Natural killer cell (primary cell): ENCODE measurements at regions not wholly inside any gene's neighbourhood (a gene's known extent, or its start where the extent isn't known, plus 50 kb on each side); places are given as distances from the start of the nearest gene placed in this dataset.

ENCODE experiments used
- ATAC-seq, 3 donors: fragments of 150-1000 bp in 2 of 3; fragments of 200-7000 bp in 1 of 3; cut with Tn5 transposase; 1 replicate in 1 of 3; 2 replicates in 2 of 3; pipeline ENCODE4 v1.10.0; 2021; ENCODE audit warnings: mild to moderate bottlenecking in 2 of 3, moderate library complexity in 2 of 3
- DNase-seq, 2 donors: peaks; one replicate each; pipeline versions ENCODE4 v3.0.0 to v3.0.0-alpha.2; 2013 to 2021; ENCODE audit warnings: mixed read lengths in 1 of 2
- H3K27ac ChIP-seq: one replicate; pipeline ENCODE4 v1.5.1; 2013; ENCODE audit warnings: mild to moderate bottlenecking, low read length
- H3K27me3 ChIP-seq: one replicate; pipeline ENCODE4 v1.6.1; 2013; ENCODE audit warnings: low read length; ENCODE audit not compliant: control insufficient read depth, insufficient read depth
- H3K36me3 ChIP-seq: one replicate; pipeline ENCODE4 v1.6.1; 2013; ENCODE audit warnings: low read length; ENCODE audit not compliant: control insufficient read depth, insufficient read depth
- H3K4me1 ChIP-seq: one replicate; pipeline ENCODE4 v1.6.1; 2013; ENCODE audit warnings: low read length; ENCODE audit not compliant: control insufficient read depth, insufficient read depth
- H3K4me3 ChIP-seq: one replicate; pipeline ENCODE4 v1.5.1; 2013; ENCODE audit warnings: low read length
- H3K9me3 ChIP-seq: one replicate; pipeline ENCODE4 v1.6.1; 2013; ENCODE audit warnings: low read length; ENCODE audit not compliant: control insufficient read depth, insufficient read depth
- H3K27ac Mint-ChIP-seq, 2 donors: one replicate each; pipeline ENCODE4 v1.8.0; 2022; ENCODE audit warnings: mild to moderate bottlenecking in 2 of 2, mixed read lengths in 2 of 2, moderate library complexity in 1 of 2
- H3K27me3 Mint-ChIP-seq, 2 donors: one replicate each; pipeline ENCODE4 v1.8.0; 2022; ENCODE audit warnings: low read depth in 2 of 2, mixed read lengths in 2 of 2
- H3K36me3 Mint-ChIP-seq: one replicate; pipeline ENCODE4 v1.8.0; 2022; ENCODE audit warnings: mixed read lengths
- H3K4me1 Mint-ChIP-seq, 2 donors: one replicate each; pipeline ENCODE4 v1.8.0; 2022; ENCODE audit warnings: mixed read lengths in 2 of 2
- H3K4me3 Mint-ChIP-seq: one replicate; pipeline ENCODE4 v1.8.0; 2022; ENCODE audit warnings: mild to moderate bottlenecking, moderate library complexity, mixed read lengths
- H3K9me3 Mint-ChIP-seq, 2 donors: one replicate each; pipeline ENCODE4 v1.8.0; 2022; ENCODE audit warnings: mixed read lengths in 2 of 2
- WGBS: methylation state at CpG from one replicate; pipeline ENCODE4 v1.1.7; 2013; ENCODE audit warnings: missing lambda C conversion rate; ENCODE audit not compliant: insufficient coverage; 5-methylcytosine and 5-hydroxymethylcytosine counted together
- intact Hi-C: fragments of 100-400 bp; cut with micrococcal nuclease; formaldehyde crosslinking; loops from one replicate; pipeline ENCODE4 v1.14.2; 2022
- TF ChIP-seq, protein P1 (sequence below): fragments of 200-600 bp; IDR thresholded peaks from one replicate; pipeline ENCODE4 v1.8.0; 2022; ENCODE audit warnings: antibody characterized with exemption

DNA sequence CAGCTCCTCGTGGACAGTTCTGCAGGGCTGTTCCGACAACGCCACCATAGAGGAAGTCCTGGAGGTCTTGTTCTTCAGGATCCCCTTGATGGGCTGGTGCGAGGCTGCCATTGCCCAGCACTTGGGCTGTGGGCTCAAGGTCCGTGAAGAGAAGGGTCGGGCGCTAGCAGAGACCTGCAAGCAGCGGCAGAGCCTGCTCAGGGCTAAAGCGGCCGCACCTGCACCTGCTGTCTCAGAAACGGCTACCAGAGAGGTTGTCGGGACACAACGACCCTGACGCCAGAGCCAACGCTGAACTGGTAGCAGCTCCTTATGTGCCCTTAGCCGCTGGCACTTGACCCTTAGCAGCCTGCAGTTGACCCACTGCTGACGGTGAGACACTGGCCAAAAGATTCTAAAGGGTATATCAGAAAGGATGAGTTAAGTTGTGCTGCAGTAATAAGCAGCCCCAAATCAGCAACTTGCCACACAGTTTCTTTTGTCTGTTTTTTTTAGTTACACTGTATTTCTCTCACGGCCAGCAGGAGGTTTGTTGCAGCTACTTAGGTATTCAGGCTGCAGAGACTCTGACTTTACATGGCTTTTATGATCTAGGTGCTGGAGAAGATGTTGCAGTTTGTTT lies 55.5 kb upstream of the ST6GAL2 start:
- ATAC-seq = no peak
- no peaks in the 10 kb centered on the region for H3K36me3 Mint-ChIP-seq
- TF ChIP-seq, protein P1, sequence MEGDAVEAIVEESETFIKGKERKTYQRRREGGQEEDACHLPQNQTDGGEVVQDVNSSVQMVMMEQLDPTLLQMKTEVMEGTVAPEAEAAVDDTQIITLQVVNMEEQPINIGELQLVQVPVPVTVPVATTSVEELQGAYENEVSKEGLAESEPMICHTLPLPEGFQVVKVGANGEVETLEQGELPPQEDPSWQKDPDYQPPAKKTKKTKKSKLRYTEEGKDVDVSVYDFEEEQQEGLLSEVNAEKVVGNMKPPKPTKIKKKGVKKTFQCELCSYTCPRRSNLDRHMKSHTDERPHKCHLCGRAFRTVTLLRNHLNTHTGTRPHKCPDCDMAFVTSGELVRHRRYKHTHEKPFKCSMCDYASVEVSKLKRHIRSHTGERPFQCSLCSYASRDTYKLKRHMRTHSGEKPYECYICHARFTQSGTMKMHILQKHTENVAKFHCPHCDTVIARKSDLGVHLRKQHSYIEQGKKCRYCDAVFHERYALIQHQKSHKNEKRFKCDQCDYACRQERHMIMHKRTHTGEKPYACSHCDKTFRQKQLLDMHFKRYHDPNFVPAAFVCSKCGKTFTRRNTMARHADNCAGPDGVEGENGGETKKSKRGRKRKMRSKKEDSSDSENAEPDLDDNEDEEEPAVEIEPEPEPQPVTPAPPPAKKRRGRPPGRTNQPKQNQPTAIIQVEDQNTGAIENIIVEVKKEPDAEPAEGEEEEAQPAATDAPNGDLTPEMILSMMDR = no peak
- H3K4me1 Mint-ChIP-seq = no peaks in the 10 kb centered on the region
- H3K27ac Mint-ChIP-seq = no peak overlapping the region
- Histone ChIP-seq H3K27me3 (no peaks in the 10 kb centered on the region), H3K27ac (no peak overlapping the region), H3K4me1 (no peaks in the 10 kb centered on the region), H3K36me3 (no peaks in the 10 kb centered on the region), H3K4me3 (no peak overlapping the region), H3K9me3 (no peaks in the 10 kb centered on the region)
- 86% methylated on average over 18 of the region's 18 CpGs for WGBS
- no peak overlapping the region for H3K4me3 Mint-ChIP-seq
- H3K9me3 Mint-ChIP-seq = peaks cover 10% of the 10 kb centered on the region in 2 donors
- intact Hi-C loops = no loop called here
- no peaks in the 10 kb centered on the region for H3K27me3 Mint-ChIP-seq
- no peak for DNase-seq

DNA sequence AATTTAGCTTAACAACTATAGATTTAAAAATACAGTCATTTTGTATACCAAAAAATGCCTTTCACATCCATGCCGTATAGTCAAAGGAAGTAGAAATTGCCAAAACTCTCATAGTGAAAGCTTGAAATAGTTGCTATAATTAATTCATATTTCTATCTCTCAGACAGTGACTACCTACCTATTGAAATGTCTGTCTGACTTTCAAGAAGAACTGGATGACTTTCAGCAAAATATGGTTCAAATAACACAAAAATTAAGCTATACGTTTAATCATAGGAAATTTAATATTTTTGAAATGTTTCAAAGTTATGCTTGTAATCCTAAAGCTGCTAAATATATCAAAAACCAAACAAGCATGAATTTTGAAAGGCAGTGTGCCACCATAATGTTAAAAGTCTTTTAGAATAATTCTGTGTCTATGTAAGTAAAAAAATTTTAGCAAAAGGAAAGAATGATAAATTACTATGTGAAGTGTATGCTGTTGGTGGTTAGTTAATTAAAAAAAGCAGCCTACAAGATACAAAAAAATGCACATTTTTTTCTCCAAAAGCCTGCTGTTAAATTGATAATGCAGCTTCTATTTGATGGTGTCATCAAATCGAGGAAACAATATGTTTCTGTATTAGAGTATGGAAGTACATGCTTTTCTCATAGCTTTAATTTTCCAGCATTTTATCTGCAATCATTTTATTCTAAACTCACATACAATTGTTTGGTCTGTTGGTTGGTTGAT lies 57.7 kb upstream of the ST6GAL2 start:
- no peak overlapping the region for H3K27ac ChIP-seq
- peaks cover 4% of the 10 kb centered on the region for H3K9me3 ChIP-seq
- Mint-ChIP-seq H3K27me3 (no peaks in the 10 kb centered on the region), H3K4me3 (no peak overlapping the region), H3K9me3 (peaks cover 8 to 10% of the 10 kb centered on the region in 2 donors), H3K36me3 (no peaks in the 10 kb centered on the region), H3K4me1 (no peaks in the 10 kb centered on the region), H3K27ac (no peak overlapping the region)
- WGBS = no CpG with 5 or more reads among the region's 3 CpGs
- no peaks in the 10 kb centered on the region for H3K27me3 ChIP-seq
- H3K4me1 ChIP-seq = no peaks in the 10 kb centered on the region
- H3K4me3 ChIP-seq = no peak overlapping the region
- TF ChIP-seq, protein P1 = no peak
- H3K36me3 ChIP-seq = no peaks in the 10 kb centered on the region
- DNase-seq (no peak), ATAC-seq (no peak)
- intact Hi-C loops = no loop called here

DNA sequence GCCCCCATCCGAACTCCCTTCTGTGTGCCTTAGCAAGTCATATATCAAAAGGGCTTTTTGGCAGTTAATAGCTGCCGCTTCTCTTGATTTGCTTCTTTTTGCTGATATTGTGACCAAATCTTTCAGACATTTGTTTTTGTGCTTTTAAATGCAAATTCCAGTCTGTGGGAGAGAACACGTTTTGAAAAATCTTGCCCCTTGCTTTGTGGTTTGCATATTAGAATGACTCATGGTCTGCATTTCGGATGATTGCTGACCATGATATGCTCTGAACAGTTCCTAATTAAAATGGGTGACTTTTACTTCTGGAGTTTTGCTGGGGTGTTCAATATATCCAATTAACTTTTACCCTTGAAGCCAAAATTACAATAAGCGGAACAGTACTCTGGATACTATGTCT lies 58.2 kb upstream of the ST6GAL2 start:
- Mint-ChIP-seq H3K27me3 (no peaks in the 10 kb centered on the region), H3K36me3 (no peaks in the 10 kb centered on the region), H3K27ac (no peak overlapping the region), H3K4me3 (no peak overlapping the region), H3K9me3 (peaks cover 8 to 10% of the 10 kb centered on the region in 2 donors), H3K4me1 (no peaks in the 10 kb centered on the region)
- WGBS = 69% methylated on average over 4 of the region's 5 CpGs
- Histone ChIP-seq H3K36me3 (no peaks in the 10 kb centered on the region), H3K4me1 (no peaks in the 10 kb centered on the region), H3K27me3 (no peaks in the 10 kb centered on the region), H3K4me3 (no peak overlapping the region), H3K9me3 (peaks cover 4% of the 10 kb centered on the region), H3K27ac (no peak overlapping the region)
- intact Hi-C loops = no loop called here
- TF ChIP-seq, protein P1 = no peak
- no peak for DNase-seq
- ATAC-seq = no peak

DNA sequence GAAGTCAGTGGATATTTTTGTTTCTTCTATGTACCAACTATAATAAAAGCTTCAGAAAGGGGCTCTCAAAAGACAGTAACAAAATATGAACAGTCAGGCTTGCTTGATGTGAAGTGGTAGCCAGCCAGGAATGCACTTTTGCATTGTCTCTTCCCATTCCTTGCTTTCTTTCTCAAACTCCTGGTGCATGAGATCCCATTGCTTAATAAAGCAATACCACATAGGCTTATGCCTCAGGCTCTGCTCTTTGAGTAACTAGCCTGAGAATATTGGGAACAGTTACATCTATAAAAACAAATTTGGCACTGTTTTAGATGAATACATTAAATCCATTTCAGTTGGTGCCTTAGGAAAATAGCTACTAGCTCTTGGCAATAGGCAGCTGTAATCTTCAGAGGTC lies 62.6 kb upstream of the ST6GAL2 start:
- H3K27me3 Mint-ChIP-seq = no peaks in the 10 kb centered on the region
- intact Hi-C loops = no loop called here
- DNase-seq (no peak), ATAC-seq (no peak)
- TF ChIP-seq, protein P1 = no peak
- Histone ChIP-seq H3K9me3 (peaks cover 4% of the 10 kb centered on the region), H3K4me1 (no peaks in the 10 kb centered on the region), H3K27me3 (no peaks in the 10 kb centered on the region), H3K27ac (no peak overlapping the region), H3K36me3 (no peaks in the 10 kb centered on the region), H3K4me3 (no peak overlapping the region)
- H3K27ac Mint-ChIP-seq = no peak overlapping the region
- peaks cover 3 to 11% of the 10 kb centered on the region in 2 donors for H3K9me3 Mint-ChIP-seq
- no peaks in the 10 kb centered on the region for H3K36me3 Mint-ChIP-seq
- no peaks in the 10 kb centered on the region for H3K4me1 Mint-ChIP-seq
- no peak overlapping the region for H3K4me3 Mint-ChIP-seq
